Esophagus (tissue), 2 donors: ENCODE measurements at regions not wholly inside any gene's neighbourhood (a gene's known extent, or its start where the extent isn't known, plus 50 kb on each side); places are given as distances from the start of the nearest gene placed in this dataset.

Experiments used
- H3K27ac ChIP-seq, 2 donors: one replicate each; pipeline ENCODE4 v1.5.1; 2013; ENCODE audit warnings: low read depth in 2 of 2, mild to moderate bottlenecking in 2 of 2, inconsistent platforms in 1 of 2, low read length in 1 of 2, moderate library complexity in 1 of 2
- H3K27me3 ChIP-seq, 2 donors: one replicate each; pipeline ENCODE4 v1.6.1; 2013; ENCODE audit warnings: low read length in 2 of 2, control low read depth in 1 of 2, mild to moderate bottlenecking in 1 of 2; ENCODE audit not compliant: insufficient read depth in 2 of 2, control insufficient read depth in 1 of 2
- H3K36me3 ChIP-seq, 2 donors: one replicate each; pipeline ENCODE4 v1.6.1; 2013; ENCODE audit warnings: low read length in 1 of 2; ENCODE audit not compliant: control insufficient read depth in 2 of 2, insufficient read depth in 2 of 2
- H3K4me1 ChIP-seq, 2 donors: one replicate each; pipeline ENCODE4 v1.6.1; 2013; ENCODE audit warnings: low read length in 1 of 2; ENCODE audit not compliant: control insufficient read depth in 2 of 2, insufficient read depth in 2 of 2
- H3K4me3 ChIP-seq, 2 donors: one replicate each; pipeline ENCODE4 v1.5.1; 2013; ENCODE audit warnings: low read length in 2 of 2, mild to moderate bottlenecking in 2 of 2, low read depth in 1 of 2, moderate library complexity in 1 of 2
- H3K9me3 ChIP-seq, 2 donors: one replicate each; pipeline ENCODE4 v1.6.1; 2013; ENCODE audit warnings: mild to moderate bottlenecking in 2 of 2, low read depth in 1 of 2, low read length in 1 of 2, moderate library complexity in 1 of 2; ENCODE audit not compliant: control insufficient read depth in 2 of 2, insufficient read depth in 1 of 2
- WGBS, 2 donors: extraction: QIAGEN DNeasy Blood & Tissue Kit; methylation state at CpG; one replicate each; pipeline ENCODE4 v1.1.7; 2013; 5-methylcytosine and 5-hydroxymethylcytosine counted together
- donor health status: healthy with polysubstance abuse.
- donor health status: Bipolar disorder and iron deficiency.

DNA sequence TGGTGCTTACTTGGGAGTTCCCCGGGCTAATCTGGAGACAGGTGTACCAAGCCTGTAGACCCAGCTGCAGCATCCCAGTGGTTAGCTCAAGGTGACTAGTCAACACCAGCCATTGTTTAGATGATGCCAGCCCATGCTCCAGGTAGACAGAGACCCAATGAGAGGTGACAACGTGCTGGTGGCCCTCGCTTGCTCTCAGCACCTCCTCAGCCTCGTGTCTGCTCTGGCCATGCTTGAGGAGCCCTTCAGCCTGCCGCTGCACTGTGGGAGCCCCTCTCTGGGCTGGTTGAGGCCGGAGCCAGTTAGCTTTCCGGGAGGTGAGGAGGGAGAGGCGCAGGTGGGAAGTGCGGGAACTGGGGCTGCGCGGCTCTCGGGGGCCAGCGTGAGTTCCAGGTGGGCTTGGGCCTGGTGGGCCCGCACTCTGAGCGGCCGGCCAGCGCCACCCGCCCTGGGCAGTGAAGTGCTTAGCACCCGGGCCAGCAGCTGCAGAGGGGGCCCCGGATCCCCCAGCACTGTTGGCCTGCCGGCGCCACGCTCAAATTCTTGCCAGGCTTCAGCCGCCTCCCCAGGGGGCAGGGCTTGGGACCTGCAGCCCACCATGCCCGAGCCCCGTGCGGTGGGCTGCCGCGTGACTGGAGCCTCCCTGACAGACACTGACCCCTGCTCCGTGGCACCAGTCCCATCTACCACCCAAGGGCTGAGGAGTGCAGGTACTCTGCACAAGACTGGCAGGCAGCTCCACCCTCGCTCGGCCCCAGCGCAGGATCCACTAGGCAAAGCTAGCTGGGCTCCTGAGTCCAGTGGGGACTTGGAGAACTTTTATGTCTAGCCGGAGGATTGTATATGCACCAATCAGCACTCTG is 85.9 kb upstream of the VSTM2B start:
- Histone ChIP-seq H3K4me1 (no peaks in the 10 kb centered on the region), H3K9me3 (peaks cover 2 to 13% of the 10 kb centered on the region in 2 donors), H3K27me3 (no peaks in the 10 kb centered on the region), H3K36me3 (no peaks in the 10 kb centered on the region), H3K4me3 (no peak overlapping the region), H3K27ac (no peak overlapping the region)
- WGBS, 2 donors: 86 to 93% methylated on average over 30 to 34 of the region's 34 CpGs

- H3K27ac ChIP-seq: no peak overlapping the region
- WGBS, 2 donors: 77 to 78% methylated on average over 7 of the region's 7 CpGs
- no peaks in the 10 kb centered on the region for H3K27me3 ChIP-seq
- no peak overlapping the region for H3K4me3 ChIP-seq
- no peaks in the 10 kb centered on the region for H3K4me1 ChIP-seq
- H3K9me3 ChIP-seq: peaks cover 0 to 13% of the 10 kb centered on the region in 2 donors
- no peaks in the 10 kb centered on the region for H3K36me3 ChIP-seq
These were observed 83.7 kb upstream of the VSTM2B start for GRCh38 chr19:29442094-29442493.

- no peaks in the 10 kb centered on the region for H3K4me1 ChIP-seq
- WGBS, 2 donors: 65% methylated on average over 5 of the region's 5 CpGs
- H3K27me3 ChIP-seq: no peaks in the 10 kb centered on the region
- no peak overlapping the region for H3K27ac ChIP-seq
- peaks cover 0 to 12% of the 10 kb centered on the region in 2 donors for H3K9me3 ChIP-seq
- H3K36me3 ChIP-seq: no peaks in the 10 kb centered on the region
- H3K4me3 ChIP-seq: no peak overlapping the region
These were observed 82.9 kb upstream of the VSTM2B start for GRCh38 chr19:29442910-29443309.

DNA sequence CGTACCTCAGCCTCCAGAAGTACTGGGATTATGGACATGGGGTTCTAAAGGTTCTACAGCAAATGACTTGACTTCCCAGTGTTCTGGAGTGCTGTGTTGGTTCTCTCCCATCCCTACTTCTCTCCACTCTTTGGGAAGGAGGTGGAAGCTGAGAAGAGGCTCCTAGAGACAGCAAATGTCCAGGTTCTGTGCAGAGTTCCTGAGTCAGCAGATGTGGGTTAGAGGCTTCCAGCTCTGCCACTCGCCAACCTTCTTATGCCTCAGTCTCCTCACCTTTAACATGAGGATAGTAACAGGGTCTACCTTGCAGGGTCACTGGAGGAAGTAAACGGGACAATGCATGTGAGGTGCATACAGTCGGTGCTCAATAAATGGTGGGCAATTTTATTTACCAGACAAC is 80.5 kb upstream of the VSTM2B start:
- Histone ChIP-seq H3K27ac (no peak overlapping the region), H3K4me1 (no peaks in the 10 kb centered on the region), H3K27me3 (no peaks in the 10 kb centered on the region), H3K4me3 (no peak overlapping the region), H3K9me3 (peaks cover 0 to 4% of the 10 kb centered on the region in 2 donors), H3K36me3 (no peaks in the 10 kb centered on the region)
- WGBS, 2 donors: 73 to 76% methylated on average over 4 of the region's 4 CpGs

- H3K4me3 ChIP-seq: no peak overlapping the region
- no peaks in the 10 kb centered on the region for H3K27me3 ChIP-seq
- H3K27ac ChIP-seq: no peak overlapping the region
- WGBS, 2 donors: 62 to 71% methylated on average over 4 of the region's 4 CpGs
- no peaks in the 10 kb centered on the region for H3K36me3 ChIP-seq
- H3K9me3 ChIP-seq: peaks cover 0 to 4% of the 10 kb centered on the region in 2 donors
- no peaks in the 10 kb centered on the region for H3K4me1 ChIP-seq
These were observed 79.4 kb upstream of the VSTM2B start for GRCh38 chr19:29446361-29446760.

GRCh38 chr19:29448046-29448445 is 77.7 kb upstream of the VSTM2B start:
- WGBS, 2 donors: 93% methylated on average over 8 of the region's 8 CpGs

GRCh38 chr19:29449371-29449770 is 76.4 kb upstream of the VSTM2B start:
- H3K4me3 ChIP-seq: no peak overlapping the region
- H3K4me1 ChIP-seq: no peaks in the 10 kb centered on the region
- H3K9me3 ChIP-seq: no peaks in the 10 kb centered on the region
- no peaks in the 10 kb centered on the region for H3K27me3 ChIP-seq
- H3K27ac ChIP-seq: no peak overlapping the region
- WGBS, 2 donors: 77 to 87% methylated on average over 5 of the region's 5 CpGs
- no peaks in the 10 kb centered on the region for H3K36me3 ChIP-seq

More at GRCh38 chr19:29448046-29448445, 77.7 kb upstream of the VSTM2B start:
- Histone ChIP-seq H3K36me3 (no peaks in the 10 kb centered on the region), H3K27ac (no peak overlapping the region), H3K4me3 (no peak overlapping the region), H3K4me1 (no peaks in the 10 kb centered on the region), H3K9me3 (no peaks in the 10 kb centered on the region), H3K27me3 (no peaks in the 10 kb centered on the region)

DNA sequence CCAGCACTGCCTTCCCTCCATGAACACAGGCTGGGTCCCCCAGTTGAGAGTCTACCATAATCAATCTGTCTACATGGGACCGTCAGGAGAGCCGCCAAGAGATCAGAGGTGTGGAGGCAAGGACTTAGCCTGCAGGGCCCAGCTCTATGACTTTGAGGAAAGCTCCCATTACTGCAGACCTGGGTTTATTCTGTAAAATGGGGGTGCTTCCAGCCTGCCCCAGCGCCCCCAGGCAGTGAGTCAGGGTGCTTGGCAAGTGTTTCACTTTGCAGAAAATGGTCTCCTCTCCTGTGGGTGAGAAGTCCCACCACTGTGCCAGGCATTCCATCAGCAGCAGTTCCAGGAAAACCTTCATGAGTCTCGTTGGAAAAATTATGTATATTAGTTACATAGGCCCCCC is 75.5 kb upstream of the VSTM2B start:
- Histone ChIP-seq H3K36me3 (no peaks in the 10 kb centered on the region), H3K4me1 (no peaks in the 10 kb centered on the region), H3K27ac (no peak overlapping the region), H3K9me3 (no peaks in the 10 kb centered on the region), H3K4me3 (no peak overlapping the region), H3K27me3 (peaks cover 0 to 3% of the 10 kb centered on the region in 2 donors)
- WGBS, 2 donors: 67 to 70% methylated on average over 4 of the region's 4 CpGs

DNA sequence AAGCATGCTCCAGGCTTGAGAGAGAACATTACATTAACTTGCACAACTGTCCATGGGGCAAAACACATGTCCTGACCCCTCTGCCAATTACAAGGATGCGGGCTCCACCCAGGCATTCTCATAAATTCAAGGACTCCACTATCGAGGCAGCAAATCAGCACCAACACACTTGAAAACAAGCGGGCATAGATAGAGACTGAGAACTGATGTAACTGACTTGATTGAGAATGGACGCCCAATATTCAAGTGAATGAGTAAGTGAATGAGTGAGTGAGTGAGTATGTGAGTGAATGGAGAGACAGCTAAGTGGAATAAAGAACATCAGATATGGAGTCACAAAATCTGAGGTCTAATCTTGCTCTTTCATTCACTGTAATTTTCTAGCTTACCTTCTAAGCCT is 75.0 kb upstream of the VSTM2B start:
- no peaks in the 10 kb centered on the region for H3K9me3 ChIP-seq
- peaks cover 0 to 3% of the 10 kb centered on the region in 2 donors for H3K27me3 ChIP-seq
- H3K4me3 ChIP-seq: no peak overlapping the region
- no peaks in the 10 kb centered on the region for H3K36me3 ChIP-seq
- 81 to 86% methylated on average over 4 of the region's 4 CpGs for WGBS, 2 donors
- H3K4me1 ChIP-seq: no peaks in the 10 kb centered on the region
- H3K27ac ChIP-seq: no peak overlapping the region

- WGBS, 2 donors: 91 to 92% methylated on average over 15 of the region's 15 CpGs
- peaks cover 0 to 3% of the 10 kb centered on the region in 2 donors for H3K27me3 ChIP-seq
- H3K36me3 ChIP-seq: no peaks in the 10 kb centered on the region
- H3K27ac ChIP-seq: no peak overlapping the region
- H3K9me3 ChIP-seq: peaks cover 0 to 6% of the 10 kb centered on the region in 2 donors
- H3K4me1 ChIP-seq: no peaks in the 10 kb centered on the region
- no peak overlapping the region for H3K4me3 ChIP-seq
These were observed 71.7 kb upstream of the VSTM2B start for GRCh38 chr19:29454109-29454508.
